ENCODE measurements at regions not wholly inside any gene's neighbourhood (a gene's known extent, or its start where the extent isn't known, plus 50 kb on each side); places are given as distances from the start of the nearest gene placed in this dataset.

DNA sequence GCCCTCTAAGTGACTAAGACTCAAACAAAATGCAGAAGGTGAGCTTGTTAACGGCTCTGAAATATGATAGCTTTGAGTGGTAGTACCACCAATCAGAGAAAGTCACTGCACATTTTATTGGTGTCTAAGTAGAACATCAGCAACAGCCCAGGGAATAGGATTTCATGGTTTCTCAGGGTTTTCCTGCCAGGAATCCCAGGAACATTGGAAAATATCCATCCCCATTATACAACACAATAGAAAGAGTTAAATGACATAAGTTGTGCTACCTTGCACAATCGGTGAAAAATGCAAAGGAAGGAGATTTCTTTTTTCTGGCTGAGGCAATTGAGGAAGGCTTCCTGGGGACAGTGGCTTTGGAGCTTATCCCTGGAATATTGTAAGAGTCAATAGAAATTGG lies 283.1 kb downstream of the HLX start:
- no peak for DNase-seq (ENCODE audit: low read depth in 2 of 2)

DNA sequence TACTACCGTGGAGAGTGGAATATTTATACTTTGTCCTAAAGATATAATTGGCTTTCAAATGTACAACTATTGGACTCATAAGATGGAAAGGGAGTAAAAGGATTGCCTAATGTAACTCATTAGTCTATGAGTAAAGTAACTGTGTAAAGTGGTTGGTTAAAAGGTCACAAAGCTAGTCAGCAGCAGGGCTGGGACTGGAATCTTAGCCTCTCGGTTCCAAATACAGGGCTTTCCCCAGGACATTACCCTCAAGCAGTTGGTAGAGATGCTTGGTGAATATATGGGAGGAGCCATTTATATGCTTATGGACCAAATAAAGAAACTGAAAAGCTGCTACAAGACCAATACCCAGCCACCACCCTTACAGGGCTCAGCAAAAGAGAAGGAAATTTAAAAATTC lies 283.7 kb downstream of the HLX start:
- no peak for DNase-seq (ENCODE audit: low read depth in 2 of 2)

GRCh38 chr1:221164029-221164428 lies 284.8 kb downstream of the HLX start:
- no peak for DNase-seq (ENCODE audit: low read depth in 2 of 2)

DNA sequence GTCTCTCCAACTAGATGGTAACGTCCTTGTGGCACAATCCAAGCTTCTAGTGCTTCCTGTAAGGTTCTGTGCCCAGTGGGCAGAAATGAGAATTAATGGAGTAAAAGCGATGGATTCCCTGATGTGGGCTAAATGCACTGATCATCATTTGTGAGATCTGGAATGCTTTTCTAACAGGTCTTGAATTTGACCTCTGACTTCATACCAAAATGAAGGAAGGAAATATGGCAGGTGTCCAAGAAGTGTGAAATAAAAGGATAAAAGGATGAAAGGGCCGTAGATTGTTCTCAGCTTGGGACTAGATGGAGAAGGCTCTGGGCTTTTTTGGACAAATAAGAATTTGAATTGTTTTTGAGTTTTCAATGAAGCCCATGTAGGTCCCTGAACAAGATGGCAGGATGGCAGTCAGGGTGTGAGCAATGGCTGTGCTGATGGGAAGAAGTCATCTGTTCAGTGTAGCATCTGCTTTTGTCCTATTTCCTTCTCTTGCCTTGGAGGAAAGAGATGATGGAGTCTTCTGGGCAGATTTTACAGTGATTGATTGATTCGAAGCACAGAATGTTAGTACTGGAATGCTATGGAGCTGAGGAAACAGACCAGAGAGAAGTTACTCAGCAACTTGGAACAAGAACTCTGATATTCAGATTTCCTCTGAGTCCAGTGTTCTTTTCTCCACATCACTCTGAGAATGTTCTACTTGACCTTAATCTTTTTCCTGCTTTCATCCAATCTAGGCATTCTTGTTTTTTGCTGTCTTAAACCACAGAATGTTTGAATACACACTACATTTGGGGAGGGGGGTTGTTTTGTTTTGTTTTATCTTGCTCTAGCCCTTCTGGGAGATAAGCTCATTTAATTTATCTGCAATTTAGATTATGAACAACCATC lies 286.0 kb downstream of the HLX start:
- no peak for DNase-seq (ENCODE audit: low read depth in 2 of 2)

- no peak for DNase-seq (ENCODE audit: low read depth in 2 of 2)
Measured at GRCh38 chr1:221165839-221166500, 286.7 kb downstream of the HLX start.

- no peak for DNase-seq (ENCODE audit: low read depth in 2 of 2)
Measured at GRCh38 chr1:221166559-221167318, 287.5 kb downstream of the HLX start.

- DNase-seq (ENCODE audit: low read depth in 2 of 2), result no peak
Measured at GRCh38 chr1:221169447-221169889, 290.2 kb downstream of the HLX start.

DNA sequence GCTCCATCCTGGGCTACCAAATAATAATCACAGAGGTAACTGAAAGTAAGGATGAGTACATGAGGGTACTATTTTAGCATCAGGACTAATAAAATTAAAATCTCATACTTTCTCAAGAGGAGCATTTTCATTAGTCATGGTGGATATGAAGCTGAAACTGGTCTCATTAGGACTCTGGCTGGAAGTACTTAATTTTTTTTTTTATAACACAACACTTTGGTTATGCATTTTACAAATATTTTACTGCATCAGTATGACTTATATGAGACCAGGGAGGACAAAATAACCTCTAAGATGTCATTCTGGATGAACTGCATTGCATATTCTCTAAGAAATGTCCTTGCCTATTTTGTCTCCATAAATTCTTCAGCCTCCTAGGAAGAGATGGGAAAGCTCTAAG lies 290.9 kb downstream of the HLX start:
- DNase-seq (ENCODE audit: low read depth in 2 of 2), result no peak

DNA sequence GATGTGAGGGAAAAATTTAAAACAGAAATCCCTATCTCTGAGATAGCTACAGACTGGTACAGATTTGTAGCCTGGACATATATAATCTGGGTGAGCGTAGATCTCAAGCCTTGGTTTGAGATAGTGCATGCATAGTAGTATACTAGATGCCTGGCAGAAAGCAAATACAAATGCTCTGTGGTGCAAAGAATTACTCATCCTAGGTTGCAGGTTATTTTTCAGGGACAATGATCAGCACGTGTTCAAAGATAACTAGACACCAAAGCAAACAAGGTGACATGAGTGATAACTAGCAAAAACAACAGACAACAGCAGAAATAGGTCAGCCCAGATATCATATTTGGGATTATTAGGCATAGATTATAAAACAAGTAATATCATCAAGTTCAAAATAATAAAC lies 292.5 kb downstream of the HLX start:
- no peak for DNase-seq (ENCODE audit: low read depth in 2 of 2)

GRCh38 chr1:221172841-221173240 lies 293.6 kb downstream of the HLX start:
- DNase-seq (ENCODE audit: low read depth in 2 of 2), result no peak

DNA sequence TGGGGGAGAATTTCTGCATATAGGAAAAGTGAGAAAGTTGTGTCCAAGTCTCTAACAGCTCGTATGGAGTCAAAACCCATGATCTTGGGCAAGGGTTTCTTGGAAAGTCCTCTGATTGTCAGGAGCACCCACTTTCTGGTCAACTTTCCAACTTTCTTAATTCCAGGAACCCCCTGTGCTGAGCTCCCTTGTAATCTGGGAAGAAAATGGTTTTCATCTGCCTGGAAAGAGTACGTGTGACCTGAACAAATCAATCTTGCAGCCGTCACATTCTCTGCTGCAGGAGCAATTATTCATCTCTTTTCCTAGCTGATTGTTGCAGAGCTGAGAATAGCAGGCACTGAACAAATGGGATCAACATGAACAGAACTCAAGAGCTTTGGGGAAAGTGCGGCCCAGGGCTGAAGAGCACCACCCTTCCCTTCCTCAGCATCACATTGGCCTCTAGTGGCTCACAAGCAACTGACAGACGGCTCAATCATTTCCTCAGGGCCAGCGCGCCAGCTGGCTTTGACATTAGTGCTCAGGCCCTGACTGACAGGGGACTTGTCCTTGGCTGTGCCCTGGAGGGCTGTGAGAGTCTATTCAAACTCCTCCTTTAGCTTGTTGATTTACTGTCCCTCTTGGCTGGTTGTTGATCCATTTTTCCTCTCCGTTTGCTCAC lies 295.2 kb downstream of the HLX start:
- no peak for DNase-seq (ENCODE audit: low read depth in 2 of 2)

DNA sequence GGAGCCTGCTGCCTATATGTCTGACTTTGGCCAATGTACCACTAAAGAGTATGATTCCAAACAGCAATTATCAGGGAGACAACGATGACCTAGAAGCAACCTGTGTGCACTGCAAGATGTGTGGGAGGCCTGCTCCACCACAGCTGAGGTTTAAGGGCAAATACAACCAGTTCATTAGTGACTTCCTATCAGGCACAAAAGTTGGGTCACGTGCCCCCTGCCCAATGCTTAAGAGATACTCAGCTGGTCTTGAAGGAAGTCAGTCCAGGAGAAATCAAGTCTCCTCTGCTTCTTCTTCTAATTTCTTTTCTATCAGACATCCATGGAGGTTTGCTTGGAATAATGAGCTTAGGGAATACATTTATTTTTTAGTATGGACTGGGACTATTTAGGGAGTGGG lies 296.0 kb downstream of the HLX start:
- no peak for DNase-seq (ENCODE audit: low read depth in 2 of 2)

DNA sequence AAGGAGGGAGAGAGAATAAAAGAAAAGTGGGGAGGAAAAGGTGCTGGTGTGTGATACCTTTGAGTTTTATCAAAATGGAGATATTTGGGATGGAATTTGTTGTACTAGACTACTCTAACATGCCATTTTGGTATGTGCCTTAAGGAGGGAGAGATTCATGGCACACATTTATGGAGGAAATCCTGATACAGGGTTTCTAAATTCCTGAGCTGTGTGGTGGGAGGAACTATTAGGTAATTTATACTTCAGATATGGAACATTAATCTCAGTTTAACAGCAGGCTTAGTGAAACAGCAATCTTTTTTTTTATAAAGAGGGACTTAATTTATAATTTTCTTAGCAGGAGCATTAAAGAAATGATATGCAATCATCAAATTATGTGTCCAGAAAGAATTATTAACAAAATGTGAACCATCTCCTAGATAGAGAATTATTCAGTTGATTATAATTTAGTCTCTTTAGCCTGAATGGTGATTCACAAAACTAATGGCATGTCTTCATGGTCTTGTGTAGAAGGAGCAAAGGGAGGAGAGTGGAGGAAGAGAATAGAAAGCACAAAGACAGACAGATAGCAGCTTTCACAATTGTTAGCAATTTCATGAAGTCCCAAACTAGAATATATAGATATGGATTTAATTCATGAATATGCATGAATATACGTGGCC lies 301.6 kb downstream of the HLX start:
- DNase-seq (ENCODE audit: low read depth in 2 of 2), result no peak

- DNase-seq (ENCODE audit: low read depth in 2 of 2), result no peak
Measured at GRCh38 chr1:221182791-221183533, 303.7 kb downstream of the HLX start.

DNA sequence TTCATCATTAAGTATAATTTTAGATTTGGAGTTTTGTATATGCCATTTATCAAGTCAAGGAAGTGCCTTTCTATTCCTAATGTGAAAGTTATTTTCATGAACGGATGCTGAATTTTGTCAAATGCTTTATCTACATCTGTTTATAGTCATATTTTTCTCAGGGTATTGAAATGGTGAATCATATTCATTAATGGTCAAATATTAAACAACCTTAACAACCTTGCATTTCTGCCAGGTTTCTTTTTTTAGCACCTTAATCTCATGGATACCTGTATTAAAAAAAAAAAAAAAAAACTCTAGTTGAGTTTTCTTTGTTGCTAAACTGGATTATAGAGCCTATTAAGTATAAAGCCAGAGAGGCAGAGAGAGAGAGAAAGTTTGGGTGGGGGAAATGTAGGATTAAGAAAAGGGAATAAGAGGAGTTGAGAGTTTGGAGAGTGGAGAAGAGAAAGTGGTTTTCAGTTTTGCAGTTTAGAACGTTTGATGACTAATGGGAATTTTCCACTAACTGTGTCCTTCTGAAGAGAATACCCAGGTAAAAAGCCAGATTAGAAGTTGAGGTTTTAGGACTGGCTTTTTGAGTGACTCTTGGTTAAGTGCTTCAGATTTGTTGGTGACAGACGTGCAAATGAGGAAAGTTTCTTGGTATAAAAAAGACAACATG lies 305.0 kb downstream of the HLX start:
- DNase-seq (ENCODE audit: low read depth in 2 of 2), result no peak

GRCh38 chr1:221187174-221187573 lies 307.9 kb downstream of the HLX start:
- DNase-seq (ENCODE audit: low read depth in 2 of 2), result no peak

DNA sequence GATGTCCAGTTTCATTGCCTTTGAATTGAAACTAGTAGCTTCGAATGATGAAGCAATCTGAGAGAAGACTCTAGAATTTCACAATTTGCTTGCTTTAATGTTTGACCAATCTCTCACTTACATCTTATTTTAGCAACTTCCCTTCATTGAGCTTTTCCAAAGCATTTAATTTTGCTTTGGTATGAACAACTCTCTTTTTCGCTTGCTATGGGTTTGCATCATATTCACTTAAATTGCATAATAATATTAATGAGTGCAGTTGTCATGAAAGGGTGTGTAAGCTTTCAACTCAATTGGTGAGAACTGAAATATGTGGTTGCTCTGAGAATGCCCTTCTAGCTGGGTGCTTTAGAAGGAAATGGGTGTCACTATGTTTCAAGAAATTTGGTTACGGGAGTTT lies 309.2 kb downstream of the HLX start:
- no peak for DNase-seq (ENCODE audit: low read depth in 2 of 2)

DNA sequence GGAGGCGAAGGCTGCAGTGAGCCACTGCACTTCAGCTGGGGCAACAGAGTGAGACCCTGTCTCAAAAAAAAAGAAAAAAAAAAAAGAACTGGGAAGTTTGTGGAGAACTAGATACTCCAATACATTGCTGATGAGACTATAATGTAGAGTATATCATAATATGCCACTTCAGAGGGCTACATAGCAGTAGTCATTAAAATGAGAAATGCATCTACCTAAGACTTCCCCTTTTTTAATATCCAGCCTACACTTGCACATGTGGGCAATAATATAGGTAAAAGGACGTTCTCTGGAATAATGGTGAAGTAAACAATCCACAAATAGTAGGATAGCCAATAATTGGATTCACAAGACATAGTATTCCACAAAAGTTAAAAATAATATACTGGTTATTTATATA lies 311.0 kb downstream of the HLX start:
- no peak for DNase-seq (ENCODE audit: low read depth in 2 of 2)

GRCh38 chr1:221192055-221192454 lies 312.8 kb downstream of the HLX start:
- DNase-seq (ENCODE audit: low read depth in 2 of 2), result no peak

- no peak for DNase-seq (ENCODE audit: low read depth in 2 of 2)
Measured at GRCh38 chr1:221200464-221200863, 321.2 kb downstream of the HLX start.
